HepG2 (cell line): ENCODE measurements at regions not wholly inside any gene's neighbourhood (a gene's known extent, or its start where the extent isn't known, plus 50 kb on each side); places are given as distances from the start of the nearest gene placed in this dataset.

Source experiments
- PHF20 ChIP-seq: sonication (generic); formaldehyde crosslinking; IDR thresholded peaks from 2 replicates; pipeline ENCODE4 v1.5.0; 2020; ENCODE audit warnings: mild to moderate bottlenecking, missing genetic modification reagents
- SMARCC2 ChIP-seq: fragments of 450-650 bp; IDR thresholded peaks from 2 replicates; pipeline ENCODE4 v1.6.1; 2017; ENCODE audit warnings: antibody characterized with exemption, mild to moderate bottlenecking
- ZNF260 ChIP-seq: sonication (generic); formaldehyde crosslinking; IDR thresholded peaks from 2 replicates; pipeline ENCODE4 v1.4.0; 2020; ENCODE audit warnings: missing genetic modification reagents, low read depth, mild to moderate bottlenecking, borderline replicate concordance

GRCh38 chr3:144457758-144458157 is 486.1 kb downstream of the DIPK2A start:
- TF ChIP-seq PHF20 (CRISPR knock-in tag) (no peak), ZNF260 (no peak), SMARCC2 (no peak)
